ENCODE measurements at regions not wholly inside any gene's neighbourhood (a gene's known extent, or its start where the extent isn't known, plus 50 kb on each side); places are given as distances from the start of the nearest gene placed in this dataset.
"Not testable (repeated sequence)": the region's sequence is repeated elsewhere in the genome, so short reads cannot be mapped to it uniquely, and the experiment has no call there.

DNA sequence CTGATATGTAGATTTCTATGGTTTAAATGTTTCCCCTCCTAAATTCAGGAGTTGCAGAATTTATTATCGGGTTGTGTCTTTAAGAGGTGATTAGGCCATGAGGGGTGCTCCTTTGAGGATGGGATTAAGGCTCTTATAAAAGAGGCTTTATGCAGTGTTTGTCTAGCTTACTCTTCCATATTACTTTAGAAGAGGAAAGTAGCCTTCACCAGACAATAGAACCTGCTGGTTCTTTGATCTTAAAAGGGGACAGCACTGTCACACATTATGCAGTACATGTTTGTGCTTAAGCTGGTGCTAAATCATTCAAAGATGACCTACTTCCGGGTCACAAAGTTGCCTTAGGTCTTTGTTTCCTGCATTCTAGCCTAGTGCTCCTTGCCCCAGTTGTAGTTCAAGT is 81.0 kb downstream of the CPXCR1 start:
- no peak for DNase-seq

DNA sequence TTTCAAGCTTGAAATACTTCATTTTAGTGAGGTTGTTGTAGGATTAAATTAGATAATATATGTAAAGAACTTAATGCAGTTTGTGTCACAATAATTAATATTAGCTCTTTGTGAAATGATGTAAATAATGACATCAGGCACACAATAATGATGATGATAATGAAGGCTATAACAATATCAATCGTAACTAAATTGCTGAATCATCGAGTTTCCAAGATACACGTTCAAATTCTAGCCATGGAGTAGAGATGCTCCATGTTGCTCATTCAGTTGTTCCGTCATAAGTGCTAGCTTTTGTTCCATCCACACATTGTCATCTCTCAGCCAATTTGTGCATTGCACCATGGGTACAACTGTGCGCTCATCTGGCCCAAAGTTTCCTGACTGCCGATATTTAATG is 83.1 kb downstream of the CPXCR1 start:
- no peak for DNase-seq

DNA sequence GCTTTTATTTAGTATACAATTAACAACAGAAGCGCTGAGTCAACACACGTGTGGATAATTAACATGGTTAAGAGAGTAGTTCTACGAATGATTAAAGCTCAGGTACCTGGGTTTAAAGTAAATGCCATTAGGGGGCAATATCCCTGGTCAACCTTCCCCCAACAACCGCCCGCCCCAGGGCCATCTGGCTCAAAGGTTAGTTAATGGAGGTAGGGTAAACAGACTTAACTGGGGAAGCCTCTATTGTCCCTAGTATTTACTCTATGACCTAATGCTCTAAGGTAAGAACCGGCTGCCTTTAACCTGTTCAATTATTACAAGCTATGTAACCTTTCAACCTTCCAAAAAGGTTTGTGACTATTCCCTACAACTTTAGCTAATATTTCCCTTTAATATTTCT is 90.7 kb downstream of the CPXCR1 start:
- DNase-seq, result not testable (repeated sequence)

DNA sequence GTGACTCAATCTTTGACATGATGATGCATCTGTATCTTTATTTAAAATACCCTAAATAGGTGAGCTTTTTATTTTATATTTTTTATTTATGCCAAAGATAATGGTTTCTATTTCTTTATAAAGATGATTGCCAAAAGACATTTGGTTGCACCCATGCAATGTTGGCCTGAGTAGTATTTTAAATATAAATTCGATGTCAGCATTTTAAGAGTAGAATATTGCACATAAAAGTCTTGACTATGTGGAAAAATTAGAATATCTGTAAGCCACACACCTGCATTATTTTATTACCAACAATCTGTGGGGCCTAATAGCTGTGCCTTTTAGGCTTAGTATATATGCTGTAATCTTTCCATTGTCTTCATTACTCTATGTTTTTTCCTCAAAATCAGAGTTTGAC is 91.4 kb downstream of the CPXCR1 start:
- no peak for DNase-seq

DNA sequence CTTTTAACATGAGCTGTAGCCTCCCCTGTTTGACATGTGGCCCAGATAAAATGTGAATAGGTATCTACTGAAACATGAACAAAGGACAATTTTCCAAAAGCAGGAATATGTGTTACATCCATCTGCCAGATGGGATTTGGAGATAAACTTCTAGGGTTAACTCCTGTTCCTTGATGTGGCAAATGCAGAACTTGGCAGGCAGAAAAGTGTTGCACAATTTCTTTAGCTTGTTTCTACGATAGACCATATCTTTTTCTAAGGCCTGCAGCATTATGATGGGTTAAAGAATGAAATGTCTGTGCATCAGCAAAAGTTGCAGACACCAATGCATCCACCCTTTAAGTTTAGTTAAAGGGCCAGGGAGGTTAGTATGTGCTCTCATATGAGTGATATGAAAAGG is 96.8 kb downstream of the CPXCR1 start:
- not testable (repeated sequence) for DNase-seq

DNA sequence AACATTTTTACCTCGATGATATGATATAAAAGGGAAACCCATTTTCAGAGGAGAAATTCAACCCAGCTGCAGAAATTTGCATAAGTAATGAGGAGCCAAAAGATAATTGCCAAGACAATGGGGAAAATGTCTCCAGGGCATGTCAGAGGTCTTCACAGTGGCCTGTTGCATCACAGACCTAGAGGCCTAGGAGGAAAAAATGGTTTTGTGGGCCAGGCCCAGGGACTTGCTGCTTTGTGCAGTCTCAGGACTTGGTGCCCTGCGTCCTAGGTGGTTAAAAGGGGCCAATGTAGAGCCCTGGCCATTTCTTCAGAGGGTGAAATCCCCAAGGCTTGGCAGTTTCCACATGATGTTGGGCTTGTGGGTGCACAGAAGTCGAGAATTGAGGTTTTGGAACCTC is 106.9 kb downstream of the CPXCR1 start:
- no peak for DNase-seq

DNA sequence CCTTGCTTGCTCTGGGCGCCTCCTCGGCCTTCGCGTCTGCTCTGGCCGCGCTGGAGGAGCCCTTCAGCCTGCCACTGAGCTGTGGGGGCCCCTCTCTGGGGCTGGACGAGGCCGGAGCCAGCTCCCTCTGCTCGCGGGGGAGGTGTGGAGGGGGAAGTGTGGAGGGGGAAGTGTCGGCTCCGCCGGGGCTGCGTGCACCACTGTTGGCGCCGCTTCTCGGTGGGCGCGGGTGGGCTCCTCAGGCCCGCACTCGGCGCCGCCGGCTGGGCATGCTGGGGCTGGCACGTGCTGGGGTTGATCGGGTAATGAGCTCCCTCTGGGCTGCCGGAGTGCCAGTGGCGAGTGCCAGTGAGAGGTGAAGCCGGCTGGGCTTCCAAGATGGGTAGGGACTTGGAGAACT is 116.7 kb downstream of the CPXCR1 start:
- DNase-seq, result no peak

DNA sequence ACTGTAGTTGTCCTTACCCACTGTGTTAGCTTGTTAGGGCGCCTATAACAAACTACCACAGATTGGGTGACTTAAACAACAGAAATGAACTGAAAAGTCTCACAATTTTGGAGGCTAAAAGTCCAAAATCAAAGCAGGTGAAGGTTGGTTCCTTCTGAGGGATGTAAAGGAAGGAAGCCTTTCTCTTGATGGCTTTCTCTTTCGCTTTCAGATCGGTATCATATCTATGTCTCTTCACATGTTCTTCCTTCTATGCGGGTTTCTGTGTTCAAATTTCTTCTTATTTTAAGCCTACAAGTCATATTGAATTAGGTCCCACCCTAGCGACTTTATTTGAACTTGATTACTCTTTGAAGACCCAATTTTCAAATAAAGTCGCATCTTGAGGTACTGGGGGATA is 118.6 kb downstream of the CPXCR1 start:
- no peak for DNase-seq

DNA sequence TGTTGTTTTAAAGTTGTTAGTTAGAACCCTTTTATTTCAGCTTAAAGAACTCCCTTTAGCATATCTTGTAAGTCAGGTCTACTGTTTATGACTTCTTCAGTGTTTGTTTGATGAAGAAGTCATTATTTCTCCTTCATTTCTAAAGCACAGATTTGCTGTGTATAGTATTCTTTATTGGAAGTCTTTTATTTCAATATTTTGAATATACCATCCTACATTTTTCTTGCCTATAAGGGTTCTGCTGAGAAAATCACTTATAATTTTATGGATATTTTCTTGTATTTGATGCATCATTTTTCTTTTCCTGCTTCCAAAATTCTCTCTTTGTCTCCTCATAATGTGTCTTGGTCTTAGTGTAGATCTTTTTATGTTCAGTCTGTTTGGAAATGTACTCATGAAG is 134.5 kb downstream of the CPXCR1 start:
- DNase-seq, result no peak

DNA sequence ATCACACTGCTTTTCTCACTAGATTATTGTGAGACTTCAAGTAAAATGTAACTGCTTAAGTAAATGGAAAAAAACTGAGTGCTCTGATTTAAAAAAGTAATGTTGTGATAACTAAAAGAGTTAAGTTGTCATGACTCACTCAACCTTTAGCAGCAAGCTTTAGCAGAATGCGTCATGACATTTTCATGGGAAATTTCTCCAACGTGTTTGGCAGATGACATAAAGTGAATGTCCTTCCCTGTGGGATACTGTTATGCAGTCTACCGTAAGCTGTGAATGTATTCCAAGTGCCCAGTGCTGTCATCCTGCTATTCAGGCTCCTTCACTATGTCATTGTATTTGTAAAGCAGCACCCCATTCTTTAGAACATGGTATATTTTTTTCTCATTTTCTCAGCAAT is 136.2 kb downstream of the CPXCR1 start:
- peak; percentile 2 for DNase-seq

DNA sequence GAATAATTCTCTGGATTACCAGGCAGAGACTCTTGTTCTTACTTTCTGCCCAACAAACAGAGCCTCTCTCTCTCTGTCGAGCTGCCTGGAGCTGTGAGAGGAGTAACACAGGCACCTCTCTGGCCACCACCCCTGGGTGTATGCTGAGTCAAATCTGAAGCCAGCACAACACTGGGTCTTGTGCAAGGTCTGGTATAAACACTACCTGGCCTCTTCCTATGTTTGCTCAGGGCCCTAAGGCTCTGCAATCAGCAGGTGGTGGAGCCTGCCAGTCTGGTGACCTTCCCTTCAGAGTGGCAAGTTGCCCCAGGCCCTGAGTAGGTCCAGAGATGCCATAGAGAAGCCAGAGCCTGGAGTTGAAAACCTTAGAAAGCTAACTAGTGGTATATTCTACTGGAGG is 139.9 kb downstream of the CPXCR1 start:
- DNase-seq, result no peak

DNA sequence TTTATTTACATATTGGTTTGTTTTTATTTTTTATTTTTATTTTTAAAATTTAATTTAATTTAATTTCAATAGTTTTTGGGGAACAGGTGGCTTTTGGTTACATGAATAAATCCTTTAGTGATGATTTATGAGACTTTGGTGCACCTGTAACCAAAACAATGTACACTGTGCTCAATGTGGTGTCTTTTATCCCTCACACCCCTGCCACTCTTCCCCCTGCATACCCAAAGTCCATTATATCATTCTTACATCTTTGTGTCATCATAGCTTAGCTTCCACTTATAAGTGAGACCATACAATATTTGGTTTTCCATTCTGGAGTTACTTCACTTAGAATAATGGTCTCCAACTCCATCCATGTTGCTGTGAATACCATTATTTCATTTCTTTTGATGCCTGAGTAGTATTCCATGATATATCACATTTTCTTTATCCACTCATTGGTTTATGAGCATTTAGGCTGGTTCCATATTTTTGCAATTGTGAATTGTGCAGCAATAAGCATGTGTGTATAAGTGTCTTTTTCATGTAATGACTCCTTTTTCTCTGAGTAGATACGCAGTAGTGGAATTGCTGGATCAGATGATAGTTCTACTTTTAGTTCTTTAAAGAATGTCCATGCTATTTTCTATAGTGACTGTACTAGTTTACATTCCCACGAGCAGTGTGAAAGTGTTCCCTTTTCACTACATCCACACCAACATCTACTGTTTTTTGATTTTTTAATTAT is 157.1 kb downstream of the CPXCR1 start:
- DNase-seq, result no peak

DNA sequence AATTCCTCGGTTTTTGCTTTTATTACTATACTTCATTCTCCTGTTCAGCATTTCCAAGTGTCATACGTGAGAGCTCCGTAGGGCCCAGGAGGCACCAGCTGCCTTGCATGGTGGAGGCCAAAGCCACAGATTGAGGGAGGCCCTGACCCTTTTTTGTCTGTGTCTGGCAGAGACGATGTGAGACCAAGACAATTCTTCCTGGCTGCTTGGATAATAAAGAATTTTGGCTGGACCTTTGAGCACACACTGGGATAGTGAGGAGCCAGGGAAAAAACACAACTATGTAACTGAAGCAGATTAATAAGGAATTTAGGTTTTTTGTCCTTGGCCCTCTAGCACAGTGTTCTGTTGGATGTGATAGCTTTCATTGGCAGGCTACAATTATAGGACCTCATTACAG is 161.0 kb downstream of the CPXCR1 start:
- DNase-seq, result no peak

DNA sequence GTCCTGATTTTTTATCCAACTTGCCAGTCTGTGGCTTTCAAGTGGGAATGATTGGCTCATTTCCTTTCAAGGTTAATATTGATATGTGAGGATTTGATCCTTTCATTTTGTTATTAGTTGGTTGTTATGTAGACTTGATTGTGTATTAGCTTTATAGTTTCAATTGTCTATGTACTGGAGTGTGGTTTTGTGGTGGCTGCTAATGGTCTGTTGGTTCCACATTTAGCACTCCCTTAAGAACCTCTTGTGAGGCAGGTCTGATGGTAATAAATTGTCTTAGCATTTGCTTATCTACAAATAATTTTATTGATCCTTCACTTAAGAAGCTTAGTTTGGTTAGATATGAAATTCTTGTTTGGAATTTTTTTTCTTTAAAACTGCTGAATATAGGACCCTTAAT is 190.6 kb downstream of the CPXCR1 start:
- DNase-seq, result no peak

DNA sequence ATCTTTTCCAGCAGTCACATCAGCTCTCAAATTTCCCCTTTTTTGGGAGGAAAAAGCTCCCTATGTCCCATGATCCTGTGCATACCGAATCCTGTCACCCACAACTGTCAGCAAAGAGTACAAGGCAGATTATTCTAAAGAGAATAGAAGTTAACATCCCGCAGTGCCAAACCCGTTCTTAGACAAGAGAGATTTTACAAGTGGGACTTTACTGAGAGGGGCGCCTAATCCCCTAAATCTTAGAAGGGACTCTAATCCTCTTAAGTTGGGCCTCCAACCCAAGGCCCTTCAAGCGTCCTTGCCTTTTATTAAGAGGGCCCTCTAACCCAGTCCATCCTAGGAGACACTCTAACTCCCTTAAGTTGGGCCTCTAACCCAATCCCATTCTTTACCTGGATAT is 193.9 kb downstream of the CPXCR1 start:
- DNase-seq, result no peak

DNA sequence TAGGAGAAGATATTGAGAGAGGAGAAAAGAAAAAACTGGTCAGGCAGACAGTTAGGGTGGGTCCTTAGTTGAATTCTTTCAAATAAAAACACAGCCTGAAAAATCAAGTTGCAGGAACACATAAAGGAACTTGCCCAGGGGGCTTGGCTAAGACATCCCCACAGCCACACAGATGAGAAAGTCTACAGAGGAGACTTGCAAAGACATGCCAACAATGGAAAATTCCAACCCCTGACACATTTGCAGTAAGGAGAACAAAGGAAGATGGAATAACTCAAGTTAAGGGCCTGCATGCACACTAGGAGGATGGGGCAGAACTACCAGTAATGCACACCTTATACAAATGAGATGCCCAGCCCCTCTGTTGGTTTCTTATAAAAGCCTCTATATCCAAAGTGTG is 197.6 kb downstream of the CPXCR1 start:
- no peak for DNase-seq

DNA sequence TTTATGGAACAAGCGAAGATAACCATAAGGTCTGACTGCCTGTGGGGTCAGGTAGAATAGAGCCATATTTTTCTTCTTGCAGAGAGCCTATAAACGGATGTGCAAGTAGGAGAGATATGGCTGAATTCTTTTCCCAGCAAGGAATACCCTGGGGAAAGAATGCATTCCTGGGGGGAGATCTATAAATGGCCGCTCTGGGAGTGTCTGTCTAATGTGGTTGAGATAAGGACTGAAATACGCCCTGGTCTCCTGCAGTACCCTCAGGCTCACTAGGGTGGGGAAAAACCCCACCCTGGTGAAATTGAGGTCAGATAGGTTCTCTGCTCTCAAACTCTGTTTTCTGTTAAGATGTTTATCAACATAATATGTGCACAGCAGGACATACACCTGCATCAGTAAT is 209.0 kb downstream of the CPXCR1 start:
- not testable (repeated sequence) for DNase-seq

DNA sequence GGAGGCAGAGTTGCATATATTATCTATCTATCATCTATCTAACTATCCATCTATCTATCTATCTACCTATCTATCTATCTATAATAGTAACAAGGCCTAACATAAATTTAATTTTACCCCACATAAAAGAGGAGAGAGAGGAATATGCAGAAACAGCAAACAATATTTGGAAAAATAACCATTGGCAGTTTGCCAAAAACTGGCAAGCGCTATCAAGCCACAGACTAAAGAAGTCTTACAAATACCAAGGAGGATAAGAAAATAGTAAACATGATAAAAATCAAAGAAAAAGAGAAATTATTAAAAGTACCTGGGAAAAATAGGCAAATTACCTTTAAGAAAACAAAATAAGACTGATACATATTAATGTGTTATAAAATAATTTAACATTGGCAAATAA is 230.8 kb downstream of the CPXCR1 start:
- DNase-seq, result no peak

DNA sequence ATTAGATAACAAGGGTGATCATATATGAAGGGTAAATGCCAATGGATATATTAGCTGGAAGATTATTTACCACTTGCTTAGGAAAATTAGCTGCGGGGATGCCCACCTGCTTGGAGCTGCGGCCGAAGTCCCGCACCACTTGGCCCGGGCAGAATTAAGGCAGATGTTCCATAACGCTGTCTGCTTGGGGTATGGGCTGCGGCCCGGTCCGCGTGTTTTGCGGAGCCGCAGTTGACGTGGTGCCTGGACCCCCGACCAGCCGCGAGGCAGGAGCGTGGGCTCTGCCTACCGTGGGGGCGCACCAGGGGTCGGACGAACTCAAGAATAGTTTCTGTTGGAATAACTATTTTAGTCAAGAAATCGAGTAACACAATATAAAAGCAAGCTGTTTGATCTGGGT is 235.2 kb downstream of the CPXCR1 start:
- DNase-seq, result no peak

DNA sequence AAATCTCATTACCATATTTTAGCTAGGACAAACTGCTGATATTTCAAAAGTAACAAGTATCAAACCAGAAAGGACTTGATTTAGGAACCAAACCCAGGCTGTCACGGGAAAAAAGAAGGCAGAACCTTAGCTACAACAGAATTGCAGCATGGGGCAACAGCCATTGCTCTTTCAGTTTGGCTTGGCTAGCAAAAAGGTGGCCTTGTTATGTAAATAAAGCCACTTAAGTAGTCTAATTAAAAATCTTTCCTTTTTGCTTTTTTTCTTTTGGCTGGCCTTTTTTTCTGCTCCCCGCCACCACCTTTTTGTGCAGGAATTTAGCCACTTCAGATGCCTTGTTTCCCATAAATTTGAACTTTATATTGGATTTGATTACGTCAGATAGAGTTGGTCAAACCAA is 235.9 kb downstream of the CPXCR1 start:
- no peak for DNase-seq

DNA sequence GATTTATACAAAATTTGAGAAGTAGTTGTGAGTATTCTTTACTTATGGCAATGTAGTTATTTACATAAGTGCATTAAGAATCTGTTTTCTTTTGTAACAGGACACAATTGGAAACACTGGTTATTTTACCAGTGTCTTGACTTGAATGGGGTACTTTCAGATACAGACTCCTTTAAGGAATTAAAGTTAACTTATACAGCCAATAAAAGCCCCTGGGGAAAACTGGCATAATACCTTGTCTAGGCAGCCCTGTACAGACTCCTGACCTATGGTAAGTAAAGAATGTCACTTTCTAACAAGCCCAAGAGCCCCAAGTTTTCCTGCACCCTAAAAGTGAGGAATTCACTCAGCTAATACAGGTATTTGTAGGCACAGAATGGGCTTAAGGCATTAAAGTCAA is 241.8 kb downstream of the CPXCR1 start:
- DNase-seq, result no peak

DNA sequence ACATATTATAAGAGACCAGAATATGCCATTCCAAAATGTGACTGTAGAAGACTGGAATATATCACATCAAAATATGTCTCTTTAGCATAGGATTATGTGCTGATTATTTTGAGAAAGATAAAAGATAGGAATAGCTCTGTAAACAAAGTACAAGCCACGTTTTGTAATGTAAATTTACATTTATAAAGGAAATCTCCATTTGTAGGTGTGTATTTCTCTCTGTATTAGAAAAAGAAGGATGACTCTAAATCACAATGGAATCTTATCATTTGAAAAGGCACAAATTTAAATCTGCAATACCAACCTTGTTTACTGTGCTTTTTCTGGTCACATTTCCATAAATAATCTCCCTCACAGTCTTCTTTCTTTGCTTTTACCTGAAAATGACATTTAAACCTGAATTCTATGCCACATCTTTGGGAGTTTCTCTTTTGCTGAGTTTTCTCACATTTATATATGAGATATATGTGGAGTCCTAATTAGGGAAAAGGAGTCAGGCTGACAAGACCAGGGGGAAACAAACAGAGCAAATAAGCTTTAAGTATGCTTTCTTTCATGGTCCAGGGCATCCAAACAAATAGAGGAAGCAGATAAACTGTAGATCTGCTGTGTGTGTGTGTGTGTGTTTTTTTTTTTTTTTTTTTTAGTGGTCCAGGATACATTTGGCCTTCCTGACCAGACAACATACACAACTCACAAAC is 244.0 kb downstream of the CPXCR1 start:
- no peak for DNase-seq

DNA sequence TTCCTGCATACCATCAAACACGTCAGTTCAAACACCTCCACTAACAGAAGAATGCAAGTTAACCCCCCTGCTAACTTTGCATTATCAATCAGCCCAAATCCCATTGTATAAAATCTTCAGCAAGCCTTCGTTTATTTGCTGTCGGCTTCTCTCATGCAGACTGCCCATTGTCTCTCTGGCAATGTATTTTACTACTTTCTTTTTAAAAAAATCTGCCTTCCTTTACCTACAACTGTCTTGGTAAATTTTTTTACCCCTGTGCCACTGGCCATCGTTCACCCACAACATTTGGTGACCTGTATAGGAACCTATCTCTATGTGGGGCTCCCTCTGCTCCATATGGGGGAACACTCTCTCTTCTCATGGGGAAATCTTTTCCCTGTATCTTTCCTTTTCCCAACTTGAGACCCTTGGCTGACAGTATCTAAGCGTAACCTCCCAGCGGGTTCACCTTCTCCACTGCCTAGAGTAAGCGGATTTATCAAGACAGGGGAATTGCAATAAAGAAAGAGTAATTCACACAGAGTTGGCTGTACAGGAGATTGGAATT is 244.6 kb downstream of the CPXCR1 start:
- DNase-seq, result no peak

DNA sequence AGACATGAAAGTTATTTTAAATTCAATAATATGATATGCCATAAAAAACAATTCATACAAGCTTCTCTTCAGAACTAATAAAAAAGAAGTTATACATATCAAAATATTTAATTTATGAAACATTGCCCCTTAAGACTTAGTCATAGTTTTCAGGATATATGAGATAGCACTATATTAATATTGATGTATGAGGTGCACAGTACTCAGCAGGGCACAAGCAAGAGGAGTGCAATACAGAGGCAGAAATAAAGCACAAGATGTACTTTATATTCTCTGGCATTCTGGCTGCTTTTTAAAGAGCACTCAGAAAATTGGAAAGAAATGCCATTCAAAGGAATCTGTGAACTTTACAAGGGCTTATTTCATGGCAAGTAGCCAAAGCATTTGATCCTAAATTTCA is 274.9 kb downstream of the CPXCR1 start:
- DNase-seq, result no peak

DNA sequence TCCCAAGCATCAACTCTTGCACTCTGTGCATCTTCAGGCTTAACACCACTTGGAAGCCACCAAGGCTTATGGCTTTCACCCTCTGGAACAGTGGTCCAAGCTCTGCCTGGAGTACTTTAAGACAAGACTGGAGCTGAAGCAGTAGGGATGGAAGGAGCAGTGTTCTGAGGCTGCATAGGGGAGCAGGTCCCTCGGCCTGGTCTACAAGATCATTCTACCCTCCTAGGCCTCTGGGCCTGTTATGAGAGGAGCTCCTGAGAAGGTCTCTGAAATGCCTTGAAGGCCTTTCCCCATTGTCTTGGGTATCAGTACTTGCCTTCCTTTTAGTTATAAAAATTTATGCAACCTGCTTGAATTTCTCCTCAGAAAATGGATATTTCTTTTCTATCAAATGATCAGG is 286.7 kb downstream of the CPXCR1 start:
- no peak for DNase-seq
